Amniotic epithelial cell (primary cell): ENCODE measurements at regions not wholly inside any gene's neighbourhood (a gene's known extent, or its start where the extent isn't known, plus 50 kb on each side); places are given as distances from the start of the nearest gene placed in this dataset.
"Not testable (repeated sequence)": the region's sequence is repeated elsewhere in the genome, so short reads cannot be mapped to it uniquely, and the experiment has no call there.

Experiments
- DNase-seq: peaks from one replicate; pipeline ENCODE4 v3.0.0-alpha.2; 2010; ENCODE audit warnings: low read depth

- DNase-seq = peak; percentile 44
Observed at GRCh38 chr3:46797486-46797885, 65.8 kb downstream of the MYL3 start.

DNA sequence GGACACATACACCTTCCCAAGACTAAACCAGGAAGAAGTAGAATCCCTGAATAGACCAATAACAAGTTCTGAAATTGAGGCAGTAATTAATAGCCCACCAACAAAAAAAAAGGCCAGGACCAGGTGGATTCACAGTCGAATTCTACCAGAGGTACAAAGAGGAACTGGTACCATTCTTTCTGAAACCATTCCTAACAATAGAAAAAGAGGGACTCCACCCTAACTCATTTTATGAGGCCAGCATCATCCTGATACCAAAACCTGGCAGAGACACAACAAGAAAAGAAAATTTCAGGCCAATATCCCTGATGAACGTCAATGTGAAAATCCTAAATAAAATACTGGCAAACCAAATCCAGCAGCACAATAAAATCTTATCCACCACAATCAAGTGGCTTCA lies 69.9 kb downstream of the MYL3 start:
- DNase-seq = not testable (repeated sequence)

GRCh38 chr3:46778101-46778500 lies 60.4 kb upstream of the PRSS50 start:
- DNase-seq = no peak

DNA sequence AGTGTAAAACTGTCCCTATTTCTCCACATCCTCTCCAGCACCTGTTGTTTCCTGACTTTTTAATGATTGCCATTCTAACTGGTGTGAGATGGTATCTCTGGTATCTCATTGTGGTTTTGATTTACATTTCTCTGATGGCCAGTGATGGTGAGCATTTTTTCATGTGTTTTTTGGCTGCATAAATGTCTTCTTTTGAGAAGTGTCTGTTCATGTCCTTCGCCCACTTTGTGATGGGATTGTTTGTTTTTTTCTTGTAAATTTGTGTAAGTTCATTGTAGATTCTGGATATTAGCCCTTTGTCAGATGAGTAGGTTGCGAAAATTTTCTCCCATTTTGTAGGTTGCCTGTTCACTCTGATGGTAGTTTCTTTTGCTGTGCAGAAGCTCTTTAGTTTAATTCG lies 54.8 kb upstream of the PRSS50 start:
- DNase-seq = not testable (repeated sequence)

DNA sequence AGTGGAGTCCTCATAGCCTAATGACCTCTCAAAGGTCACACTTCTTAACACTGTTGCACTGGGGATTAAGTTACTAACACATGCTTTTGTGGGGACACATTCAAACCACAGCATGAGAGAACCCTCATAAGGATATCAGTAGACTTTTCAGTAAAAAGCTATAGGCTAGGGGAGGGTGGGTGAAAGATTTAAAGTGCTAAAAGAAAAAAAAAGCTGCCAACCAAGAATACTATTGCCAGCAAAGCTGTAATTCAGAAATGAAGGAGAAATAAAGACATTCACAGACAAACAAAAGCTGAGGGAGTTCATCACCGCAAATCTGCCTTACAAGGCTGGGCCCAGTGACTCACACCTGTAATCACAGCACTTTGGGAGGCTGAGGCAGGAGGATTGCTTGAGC lies 50.4 kb upstream of the PRSS50 start:
- DNase-seq = no peak
